ENCODE measurements at regions not wholly inside any gene's neighbourhood (a gene's known extent, or its start where the extent isn't known, plus 50 kb on each side); places are given as distances from the start of the nearest gene placed in this dataset.

DNA sequence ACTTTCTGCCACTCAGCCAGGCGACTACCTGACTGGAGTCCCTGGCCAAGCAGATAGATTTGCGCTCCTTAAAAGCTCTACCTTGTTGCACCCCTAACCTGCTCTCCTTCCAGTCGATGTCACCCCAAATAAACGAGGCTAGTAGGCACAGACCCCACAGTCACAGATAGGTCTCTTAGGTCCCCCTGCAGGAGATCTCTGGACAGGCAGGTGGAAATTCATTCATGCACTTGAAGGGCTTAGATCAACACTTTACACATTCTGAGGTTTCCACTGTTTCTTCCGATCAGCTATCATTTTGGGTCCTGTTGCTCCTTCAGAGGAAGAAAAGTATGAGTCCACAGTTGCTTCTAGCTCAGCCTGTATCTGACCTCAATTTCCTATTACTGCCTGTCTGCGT lies 272.6 kb upstream of the FMN2 start:
- no peaks in the 10 kb centered on the region for H3K27me3 ChIP-seq
- no peak overlapping the region for H3K4me3 ChIP-seq
- H3K9me3 ChIP-seq = no peaks in the 10 kb centered on the region
- H3K36me3 ChIP-seq = no peaks in the 10 kb centered on the region
- no peak for DNase-seq
- intact Hi-C loops (cut with DNase I) = no loop called here
- no peak for TF ChIP-seq CTCF (IDR thresholded peaks at IDR 0.05)
- WGBS, 3 donors = 85 to 87% (median 86%) methylated on average over 6 of the region's 6 CpGs
- H3K27ac ChIP-seq = no peak overlapping the region
- H3K4me1 ChIP-seq (ENCODE audit: insufficient read depth) = peaks cover 6% of the 10 kb centered on the region

GRCh38 chr1:239819756-239820250 lies 271.9 kb upstream of the FMN2 start:
- Histone ChIP-seq H3K27ac (no peak overlapping the region), H3K36me3 (no peaks in the 10 kb centered on the region), H3K4me1 (ENCODE audit: insufficient read depth) (peaks cover 4% of the 10 kb centered on the region), H3K27me3 (no peaks in the 10 kb centered on the region), H3K9me3 (no peaks in the 10 kb centered on the region), H3K4me3 (no peak overlapping the region)
- intact Hi-C loops (cut with DNase I) = no loop called here
- no peak for DNase-seq
- TF ChIP-seq POLR2A (IDR thresholded peaks at IDR 0.05) (no peak), EP300 (IDR thresholded peaks at IDR 0.05) (no peak), CTCF (IDR thresholded peaks at IDR 0.05) (no peak)
- 86 to 94% (median 92%) methylated on average over 10 of the region's 10 CpGs for WGBS, 3 donors

GRCh38 chr1:239823852-239824251 lies 267.8 kb upstream of the FMN2 start:
- Histone ChIP-seq H3K4me1 (ENCODE audit: insufficient read depth) (no peaks in the 10 kb centered on the region), H3K27ac (no peak overlapping the region), H3K36me3 (no peaks in the 10 kb centered on the region), H3K27me3 (no peaks in the 10 kb centered on the region), H3K4me3 (no peak overlapping the region), H3K9me3 (no peaks in the 10 kb centered on the region)
- WGBS, 3 donors = 92 to 93% (median 93%) methylated on average over 13 of the region's 13 CpGs
- intact Hi-C loops (cut with DNase I) = no loop called here
- TF ChIP-seq EP300 (IDR thresholded peaks at IDR 0.05) (no peak), CTCF (IDR thresholded peaks at IDR 0.05) (no peak), POLR2A (IDR thresholded peaks at IDR 0.05) (no peak)
- no peak for DNase-seq

GRCh38 chr1:239826211-239826610 lies 265.5 kb upstream of the FMN2 start:
- DNase-seq = no peak
- Histone ChIP-seq H3K9me3 (no peaks in the 10 kb centered on the region), H3K27me3 (no peaks in the 10 kb centered on the region), H3K27ac (no peak overlapping the region), H3K4me3 (no peak overlapping the region), H3K4me1 (ENCODE audit: insufficient read depth) (no peaks in the 10 kb centered on the region), H3K36me3 (no peaks in the 10 kb centered on the region)
- WGBS, 3 donors = 81 to 91% (median 81%) methylated on average over 5 of the region's 5 CpGs
- intact Hi-C loops (cut with DNase I) = no loop called here
- TF ChIP-seq POLR2A (IDR thresholded peaks at IDR 0.05) (no peak), EP300 (IDR thresholded peaks at IDR 0.05) (no peak), CTCF (IDR thresholded peaks at IDR 0.05) (no peak)

GRCh38 chr1:239826736-239827135 lies 264.9 kb upstream of the FMN2 start:
- Histone ChIP-seq H3K9me3 (no peaks in the 10 kb centered on the region), H3K36me3 (no peaks in the 10 kb centered on the region), H3K27ac (no peak overlapping the region), H3K4me3 (no peak overlapping the region), H3K27me3 (no peaks in the 10 kb centered on the region), H3K4me1 (ENCODE audit: insufficient read depth) (no peaks in the 10 kb centered on the region)
- DNase-seq = no peak
- WGBS, 3 donors = 37 to 81% (median 58%) methylated on average over 1 of the region's 1 CpG
- no peak for TF ChIP-seq POLR2A (IDR thresholded peaks at IDR 0.05)
- TF ChIP-seq CTCF (IDR thresholded peaks at IDR 0.05) = no peak
- no peak for TF ChIP-seq EP300 (IDR thresholded peaks at IDR 0.05)
- intact Hi-C loops (cut with DNase I) = no loop called here

Measured in ovary (tissue), 7 donors.